ENCODE measurements at regions not wholly inside any gene's neighbourhood (a gene's known extent, or its start where the extent isn't known, plus 50 kb on each side); places are given as distances from the start of the nearest gene placed in this dataset.

DNA sequence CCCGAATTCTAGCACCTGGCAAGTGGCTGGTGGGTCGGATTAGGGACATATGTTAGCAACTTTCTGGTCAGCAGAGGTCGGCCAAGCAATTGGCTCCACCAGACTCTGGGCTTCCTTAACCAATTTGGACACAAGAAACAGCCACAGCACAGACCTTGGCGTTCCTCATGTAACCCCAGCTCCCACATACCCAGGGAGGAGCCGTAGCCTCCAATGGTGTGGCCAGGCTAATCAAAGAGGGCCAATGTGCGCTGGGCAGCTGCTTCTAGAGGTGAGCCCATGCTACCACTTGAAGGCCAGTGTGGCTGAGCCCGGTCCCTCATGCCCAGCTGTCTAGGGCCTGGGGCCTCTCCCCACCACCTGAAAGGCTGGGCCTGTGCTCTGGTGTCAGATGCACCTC is 82.5 kb upstream of the MSX1 start:
- no peak for DNase-seq (ENCODE audit: low read depth)
- no peak for TF ChIP-seq CTCF (IDR thresholded peaks at IDR 0.05; ENCODE audit: insufficient read depth, low read length)
- H3K4me3 ChIP-seq (ENCODE audit: low read depth, low read length), result no peak overlapping the region

DNA sequence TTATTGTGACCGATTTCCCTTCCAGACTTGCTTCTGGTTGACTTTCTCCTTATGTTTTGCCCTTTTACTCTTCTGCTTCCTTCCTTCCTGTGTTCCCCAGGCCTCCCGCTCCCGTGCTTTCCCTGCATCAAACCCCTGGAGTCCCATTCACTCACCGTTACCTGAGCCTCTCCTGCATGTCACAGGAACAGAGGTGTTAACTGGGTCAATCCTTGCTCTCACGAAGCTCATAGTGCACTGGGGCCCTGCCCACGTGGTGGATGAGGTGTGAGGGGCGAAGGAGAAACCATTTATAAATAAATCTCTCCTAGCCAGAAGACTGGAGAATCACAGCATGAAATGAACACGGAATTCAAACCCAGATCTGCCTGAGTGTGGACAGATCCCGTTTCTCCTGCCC is 83.1 kb upstream of the MSX1 start:
- no peak overlapping the region for H3K4me3 ChIP-seq (ENCODE audit: low read depth, low read length)

DNA sequence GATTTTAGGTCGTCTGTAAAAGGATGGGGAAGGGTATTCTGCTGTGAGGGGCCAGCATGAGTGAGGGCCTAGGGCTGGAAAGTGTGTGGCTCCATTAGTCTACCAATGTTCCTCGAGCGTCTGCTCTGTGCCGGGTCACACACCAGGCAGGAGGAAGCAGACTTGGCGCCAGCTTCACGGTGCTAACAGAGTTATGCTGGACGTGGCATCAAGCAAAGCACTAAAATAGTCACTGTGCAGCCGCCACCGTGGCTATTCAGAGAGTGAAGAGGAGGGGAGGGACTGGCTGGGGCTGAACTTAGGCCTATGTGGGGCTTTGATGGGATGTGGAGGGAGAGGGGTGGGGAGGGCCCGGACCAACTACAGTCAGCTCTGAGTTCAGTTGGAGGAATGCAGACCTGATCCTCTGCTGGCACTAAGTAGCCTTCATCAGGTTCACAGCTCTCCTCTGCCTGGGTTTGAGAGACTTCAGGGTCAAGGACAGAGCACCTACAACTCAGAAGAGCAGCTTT is 83.9 kb upstream of the MSX1 start:
- no peak overlapping the region for H3K4me3 ChIP-seq (ENCODE audit: low read depth, low read length)
- TF ChIP-seq CTCF (IDR thresholded peaks at IDR 0.05; ENCODE audit: insufficient read depth, low read length), result no peak
- DNase-seq (ENCODE audit: low read depth), result no peak

More for the DNA sequence above, 83.1 kb upstream of the MSX1 start:
- TF ChIP-seq CTCF (IDR thresholded peaks at IDR 0.05; ENCODE audit: insufficient read depth, low read length), result no peak
- DNase-seq (ENCODE audit: low read depth), result no peak

DNA sequence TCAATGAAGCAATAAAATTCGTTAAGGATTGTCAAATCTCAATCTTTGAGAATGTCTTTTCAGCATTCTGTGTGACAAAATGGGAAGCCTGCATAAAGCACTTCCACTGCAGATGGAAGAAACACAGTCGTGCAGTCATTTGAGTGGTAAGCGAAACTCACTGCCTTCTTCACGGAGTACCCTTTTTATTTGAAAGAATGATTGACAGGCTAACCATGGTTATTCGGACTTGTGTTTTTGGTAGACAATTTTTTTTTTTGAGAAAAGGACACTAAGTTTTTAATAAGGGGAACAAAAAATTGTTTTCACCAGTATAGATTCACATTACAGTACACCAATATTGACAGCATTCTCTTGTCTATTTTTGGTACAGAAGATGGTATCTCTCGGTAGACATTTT is 86.9 kb upstream of the MSX1 start:
- DNase-seq (ENCODE audit: low read depth), result no peak
- TF ChIP-seq CTCF (IDR thresholded peaks at IDR 0.05; ENCODE audit: insufficient read depth, low read length), result no peak
- no peak overlapping the region for H3K4me3 ChIP-seq (ENCODE audit: low read depth, low read length)

DNA sequence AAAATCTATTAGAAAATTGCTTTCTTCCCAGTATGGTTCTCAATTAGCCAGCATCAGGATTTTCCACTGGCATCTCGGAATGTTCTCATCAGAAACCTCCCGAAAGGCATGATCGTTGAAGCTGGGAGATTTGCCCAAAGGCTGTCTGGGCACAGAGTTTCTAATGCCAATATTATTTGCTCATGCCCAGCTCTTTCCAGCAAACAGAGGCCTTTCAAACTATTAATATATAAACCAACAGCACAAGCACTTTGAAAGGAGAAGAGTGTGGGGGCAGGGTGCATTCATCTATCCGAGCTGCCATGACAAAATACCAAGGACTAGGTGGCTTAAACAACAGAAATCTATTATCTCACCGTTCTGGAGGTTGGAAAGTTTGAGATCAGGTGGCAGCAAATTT is 88.3 kb upstream of the MSX1 start:
- no peak for TF ChIP-seq CTCF (IDR thresholded peaks at IDR 0.05; ENCODE audit: insufficient read depth, low read length)
- no peak overlapping the region for H3K4me3 ChIP-seq (ENCODE audit: low read depth, low read length)
- no peak for DNase-seq (ENCODE audit: low read depth)

DNA sequence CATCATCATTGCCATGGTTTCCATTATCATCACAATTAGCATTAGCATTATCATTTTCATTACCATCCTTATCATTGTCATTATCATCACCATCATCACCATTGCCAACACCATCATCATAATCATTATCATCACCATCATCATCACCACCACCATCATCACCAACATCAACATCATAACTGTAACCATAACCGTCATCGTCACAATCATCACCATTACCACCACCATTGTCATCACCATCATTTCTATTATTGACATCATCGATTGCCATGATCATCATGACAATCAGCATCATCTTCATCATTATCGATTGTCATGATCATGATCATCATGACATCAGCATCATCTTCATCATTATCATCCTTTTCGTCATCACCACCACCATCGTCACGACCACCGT is 88.9 kb upstream of the MSX1 start:
- no peak for DNase-seq (ENCODE audit: low read depth)
- no peak for TF ChIP-seq CTCF (IDR thresholded peaks at IDR 0.05; ENCODE audit: insufficient read depth, low read length)

GRCh38 chr4:4766564-4766963 is 92.9 kb upstream of the MSX1 start:
- DNase-seq (ENCODE audit: low read depth), result no peak
- H3K4me3 ChIP-seq (ENCODE audit: low read depth, low read length), result no peak overlapping the region
- no peak for TF ChIP-seq CTCF (IDR thresholded peaks at IDR 0.05; ENCODE audit: insufficient read depth, low read length)

More for the DNA sequence above, 88.9 kb upstream of the MSX1 start:
- H3K4me3 ChIP-seq (ENCODE audit: low read depth, low read length), result no peak overlapping the region
